Neural cell (in vitro differentiated cells): ENCODE measurements at regions not wholly inside any gene's neighbourhood (a gene's known extent, or its start where the extent isn't known, plus 50 kb on each side); places are given as distances from the start of the nearest gene placed in this dataset.

Experiments used
- H2AFZ ChIP-seq: fragments of 200-600, 300-800 bp; sonication (generic), shearing (Covaris generic); 2 replicates; pipeline ENCODE4 v1.6.0; 2014; ENCODE audit warnings: low read depth, mild to moderate bottlenecking, antibody characterized with exemption, low read length, moderate library complexity
- H3F3A ChIP-seq: fragments of 200-600 bp; shearing (Covaris generic); 2 replicates; pipeline ENCODE4 v1.6.1; 2016; ENCODE audit warnings: mild to moderate bottlenecking, moderate library complexity, mixed read lengths, antibody characterized with exemption, low read length; ENCODE audit not compliant: insufficient read depth, poor library complexity, severe bottlenecking
- H3K27ac ChIP-seq: fragments of 200-600, 300-800 bp; sonication (generic), shearing (Covaris generic); 2 replicates; pipeline ENCODE4 v1.5.1; 2014; ENCODE audit warnings: mild to moderate bottlenecking, low read length, moderate library complexity
- H3K27me3 ChIP-seq: fragments of 300-800, 200-600 bp; sonication (generic), shearing (Covaris generic); 2 replicates; pipeline ENCODE4 v1.6.0; 2014; ENCODE audit warnings: mild to moderate bottlenecking, low read depth, low read length, moderate library complexity; ENCODE audit not compliant: insufficient read depth
- H3K36me3 ChIP-seq: fragments of 300-800, 200-600 bp; sonication (generic), shearing (Covaris generic); 2 replicates; pipeline ENCODE4 v1.5.1; 2014; ENCODE audit warnings: mild to moderate bottlenecking, antibody characterized with exemption, low read length, moderate library complexity; ENCODE audit not compliant: insufficient read depth
- H3K4me2 ChIP-seq: fragments of 300-800, 200-600 bp; sonication (generic), shearing (Covaris generic); 2 replicates; pipeline ENCODE4 v1.6.0; 2014; ENCODE audit warnings: mild to moderate bottlenecking, low read length
- H3K4me3 ChIP-seq: fragments of 300-800, 200-600 bp; sonication (generic), shearing (Covaris generic); 2 replicates; pipeline ENCODE4 v1.5.1; 2014; ENCODE audit warnings: mild to moderate bottlenecking, low read length, moderate library complexity
- H3K79me2 ChIP-seq: fragments of 200-600 bp; shearing (Covaris generic); replicated peaks from 2 replicates; pipeline ENCODE4 v1.6.0; 2014; ENCODE audit warnings: mild to moderate bottlenecking, low read length, moderate library complexity; ENCODE audit not compliant: insufficient read depth
- H3K9ac ChIP-seq: fragments of 300-800, 200-600 bp; sonication (generic), shearing (Covaris generic); 2 replicates; pipeline ENCODE4 v1.6.1; 2016; ENCODE audit warnings: mild to moderate bottlenecking, low read length, mixed read lengths
- H3K9me2 ChIP-seq: fragments of 200-600 bp; shearing (Covaris generic); 2 replicates; pipeline ENCODE4 v1.6.1; 2016; ENCODE audit warnings: mild to moderate bottlenecking, low read length, mixed read lengths; ENCODE audit not compliant: insufficient read depth
- H3K9me3 ChIP-seq: fragments of 200-600, 300-800 bp; sonication (generic), shearing (Covaris generic); 2 replicates; pipeline ENCODE4 v1.6.1; 2016; ENCODE audit warnings: mild to moderate bottlenecking, mixed run types, low read length, moderate library complexity, mixed read lengths
- H4K20me1 ChIP-seq: fragments of 200-600 bp; shearing (Covaris generic); 2 replicates; pipeline ENCODE4 v1.6.1; 2016; ENCODE audit warnings: mild to moderate bottlenecking, mixed run types; ENCODE audit not compliant: insufficient read depth
- CTCF ChIP-seq: fragments of 450-650 bp; IDR thresholded peaks from 2 replicates; pipeline ENCODE4 v1.5.1; 2014; ENCODE audit warnings: antibody characterized with exemption, mild to moderate bottlenecking, moderate library complexity; ENCODE audit not compliant: poor library complexity, severe bottlenecking
- EP300 ChIP-seq: fragments of 450-650 bp; conservative IDR thresholded peaks from 2 replicates; pipeline ENCODE4 v1.6.1; 2014; ENCODE audit warnings: antibody characterized with exemption, mild to moderate bottlenecking, moderate library complexity; ENCODE audit not compliant: poor library complexity, severe bottlenecking
- EZH2 ChIP-seq: fragments of 200-600, 300-800 bp; shearing (Covaris generic), sonication (generic); IDR thresholded peaks from 2 replicates; pipeline ENCODE4 v1.6.1; 2014; ENCODE audit warnings: antibody characterized with exemption, low read length, borderline replicate concordance, mild to moderate bottlenecking; ENCODE audit not compliant: insufficient read depth, poor library complexity, severe bottlenecking
- MXI1 ChIP-seq: fragments of 450-650 bp; conservative IDR thresholded peaks from 2 replicates; pipeline ENCODE4 v1.6.1; 2014; ENCODE audit warnings: antibody characterized with exemption, mild to moderate bottlenecking; ENCODE audit not compliant: poor library complexity, severe bottlenecking
- POLR2AphosphoS5 ChIP-seq: IDR thresholded peaks from 2 replicates; pipeline ENCODE4 v1.6.1; 2012
- RAD21 ChIP-seq: fragments of 450-650 bp; conservative IDR thresholded peaks from 2 replicates; pipeline ENCODE4 v1.6.1; 2014; ENCODE audit warnings: antibody characterized with exemption, mild to moderate bottlenecking, moderate library complexity
- SMC3 ChIP-seq: fragments of 450-650 bp; conservative IDR thresholded peaks from 2 replicates; pipeline ENCODE4 v1.6.1; 2014; ENCODE audit warnings: antibody characterized with exemption, mild to moderate bottlenecking, moderate library complexity; ENCODE audit not compliant: poor library complexity
- TAF1 ChIP-seq: IDR thresholded peaks from 2 replicates; pipeline ENCODE4 v1.6.1; 2012; ENCODE audit warnings: low read depth
- TF ChIP-seq, protein P1 (sequence below): IDR thresholded peaks from 2 replicates; pipeline ENCODE4 v1.6.1; 2012; ENCODE audit warnings: borderline replicate concordance

DNA sequence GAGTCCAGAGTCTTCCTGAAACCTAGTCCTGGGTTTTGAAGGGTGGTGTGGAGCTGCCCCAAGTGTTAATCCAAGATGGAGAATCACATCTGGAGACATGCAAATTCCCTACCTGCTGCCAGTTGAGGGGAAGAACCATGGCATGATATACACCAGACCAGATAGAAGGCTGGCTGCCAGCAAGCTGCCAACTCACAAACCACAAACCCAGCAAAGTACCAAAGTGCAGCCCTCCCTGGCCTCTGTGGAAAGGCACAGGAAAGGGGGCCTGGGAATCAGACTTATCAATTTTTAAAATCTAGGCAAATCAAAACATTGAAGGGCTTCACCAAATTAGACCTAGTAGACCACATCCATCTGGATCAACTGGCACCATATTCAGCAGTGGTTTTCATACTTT lies 157.0 kb downstream of the TMEM26 start:
- H3K27ac ChIP-seq, result no peak overlapping the region
- H3F3A ChIP-seq, result no peaks in the 10 kb centered on the region
- H3K36me3 ChIP-seq, result no peaks in the 10 kb centered on the region
- H3K27me3 ChIP-seq, result no peaks in the 10 kb centered on the region
- no peak overlapping the region for H3K4me3 ChIP-seq
- H3K79me2 ChIP-seq, result no peaks in the 10 kb centered on the region
- TF ChIP-seq, protein P1, sequence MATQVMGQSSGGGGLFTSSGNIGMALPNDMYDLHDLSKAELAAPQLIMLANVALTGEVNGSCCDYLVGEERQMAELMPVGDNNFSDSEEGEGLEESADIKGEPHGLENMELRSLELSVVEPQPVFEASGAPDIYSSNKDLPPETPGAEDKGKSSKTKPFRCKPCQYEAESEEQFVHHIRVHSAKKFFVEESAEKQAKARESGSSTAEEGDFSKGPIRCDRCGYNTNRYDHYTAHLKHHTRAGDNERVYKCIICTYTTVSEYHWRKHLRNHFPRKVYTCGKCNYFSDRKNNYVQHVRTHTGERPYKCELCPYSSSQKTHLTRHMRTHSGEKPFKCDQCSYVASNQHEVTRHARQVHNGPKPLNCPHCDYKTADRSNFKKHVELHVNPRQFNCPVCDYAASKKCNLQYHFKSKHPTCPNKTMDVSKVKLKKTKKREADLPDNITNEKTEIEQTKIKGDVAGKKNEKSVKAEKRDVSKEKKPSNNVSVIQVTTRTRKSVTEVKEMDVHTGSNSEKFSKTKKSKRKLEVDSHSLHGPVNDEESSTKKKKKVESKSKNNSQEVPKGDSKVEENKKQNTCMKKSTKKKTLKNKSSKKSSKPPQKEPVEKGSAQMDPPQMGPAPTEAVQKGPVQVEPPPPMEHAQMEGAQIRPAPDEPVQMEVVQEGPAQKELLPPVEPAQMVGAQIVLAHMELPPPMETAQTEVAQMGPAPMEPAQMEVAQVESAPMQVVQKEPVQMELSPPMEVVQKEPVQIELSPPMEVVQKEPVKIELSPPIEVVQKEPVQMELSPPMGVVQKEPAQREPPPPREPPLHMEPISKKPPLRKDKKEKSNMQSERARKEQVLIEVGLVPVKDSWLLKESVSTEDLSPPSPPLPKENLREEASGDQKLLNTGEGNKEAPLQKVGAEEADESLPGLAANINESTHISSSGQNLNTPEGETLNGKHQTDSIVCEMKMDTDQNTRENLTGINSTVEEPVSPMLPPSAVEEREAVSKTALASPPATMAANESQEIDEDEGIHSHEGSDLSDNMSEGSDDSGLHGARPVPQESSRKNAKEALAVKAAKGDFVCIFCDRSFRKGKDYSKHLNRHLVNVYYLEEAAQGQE, result no peak
- TF ChIP-seq TAF1 (no peak), CTCF (no peak), MXI1 (no peak), EP300 (no peak), EZH2 (no peak), POLR2AphosphoS5 (no peak), SMC3 (no peak), RAD21 (no peak)
- no peak overlapping the region for H3K4me2 ChIP-seq
- H2AFZ ChIP-seq, result no peak overlapping the region
- H3K9ac ChIP-seq, result no peak overlapping the region
- no peaks in the 10 kb centered on the region for H3K9me2 ChIP-seq
- no peaks in the 10 kb centered on the region for H4K20me1 ChIP-seq
- H3K9me3 ChIP-seq, result no peaks in the 10 kb centered on the region

- TF ChIP-seq CTCF (no peak), POLR2AphosphoS5 (no peak), TAF1 (no peak), EZH2 (no peak), MXI1 (no peak), SMC3 (no peak), EP300 (no peak)
- TF ChIP-seq, protein P1, result no peak
- Histone ChIP-seq H3K79me2 (no peaks in the 10 kb centered on the region), H3K4me2 (no peak overlapping the region), H3F3A (no peaks in the 10 kb centered on the region), H3K36me3 (no peaks in the 10 kb centered on the region), H3K4me3 (no peak overlapping the region), H3K9me3 (no peaks in the 10 kb centered on the region), H4K20me1 (no peaks in the 10 kb centered on the region), H3K9me2 (no peaks in the 10 kb centered on the region), H2AFZ (no peak overlapping the region), H3K27me3 (no peaks in the 10 kb centered on the region), H3K9ac (no peak overlapping the region), H3K27ac (no peak overlapping the region)
These were observed 159.1 kb downstream of the TMEM26 start for GRCh38 chr10:61294131-61294530.
